ENCODE measurements at regions not wholly inside any gene's neighbourhood (a gene's known extent, or its start where the extent isn't known, plus 50 kb on each side); places are given as distances from the start of the nearest gene placed in this dataset.

DNA sequence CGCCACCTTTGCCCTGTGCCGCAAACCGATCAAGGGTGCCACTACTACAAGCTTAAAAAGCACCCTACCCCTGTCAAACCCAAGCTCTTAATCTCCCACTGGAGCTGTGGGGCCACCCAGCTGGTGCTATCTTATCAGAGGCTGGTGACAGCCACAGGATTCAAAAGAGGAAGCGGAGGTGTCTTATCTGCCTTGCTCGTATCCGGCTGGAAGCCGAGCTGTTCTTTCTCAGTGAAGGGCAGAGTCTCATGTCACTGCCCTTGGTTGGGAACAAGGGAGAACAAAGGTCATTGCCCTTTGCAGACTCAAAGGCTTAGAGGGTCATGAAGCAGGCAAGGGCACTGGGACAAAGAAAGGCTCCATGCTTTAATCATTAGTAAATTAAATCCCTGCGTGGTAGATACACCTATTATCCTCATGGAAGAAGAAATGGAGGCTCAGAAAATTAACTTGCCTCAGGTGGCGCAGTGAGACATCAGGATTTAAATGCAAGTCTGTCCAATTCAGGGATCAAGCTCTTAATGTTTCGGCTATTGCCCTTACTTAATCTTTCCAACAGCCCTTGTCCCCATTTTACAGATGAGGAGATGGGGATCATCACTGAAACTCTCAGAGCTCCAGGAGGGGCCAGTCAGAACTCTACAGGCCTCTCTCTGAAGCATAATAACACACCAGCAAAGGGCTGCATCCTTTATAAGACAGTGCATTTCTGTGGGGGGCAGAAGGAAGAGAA, 360.0 kb upstream of the PROK2 start:
- Mint-ChIP-seq H3K9me3 (ENCODE audit: unreplicated experiment) (peaks cover 12% of the 10 kb centered on the region), H3K36me3 (ENCODE audit: low read depth, unreplicated experiment) (peaks cover 4% of the 10 kb centered on the region), H3K4me3 (ENCODE audit: unreplicated experiment) (no peak overlapping the region), H3K27ac (ENCODE audit: unreplicated experiment) (peak overlapping the region; percentile 72), H3K27me3 (ENCODE audit: low read depth, unreplicated experiment) (peaks cover 5% of the 10 kb centered on the region), H3K4me1 (ENCODE audit: low read depth, unreplicated experiment) (peaks cover 16% of the 10 kb centered on the region)
- Histone ChIP-seq H2AFZ (ENCODE audit: low read depth, low read length) (no peak overlapping the region), H3K36me3 (ENCODE audit: insufficient read depth, low read length) (no peaks in the 10 kb centered on the region), H3K27ac (ENCODE audit: low read depth, low read length) (no peak overlapping the region), H3K27me3 (ENCODE audit: insufficient read depth, low read length) (peaks cover 4% of the 10 kb centered on the region), H3K79me2 (ENCODE audit: insufficient read depth, low read length) (no peaks in the 10 kb centered on the region), H3K9ac (ENCODE audit: low read length) (peak overlapping the region; percentile 51), H3K9me3 (ENCODE audit: insufficient read depth, low read depth, low read length) (no peaks in the 10 kb centered on the region), H3K4me3 (ENCODE audit: insufficient read depth, low read depth, low read length) (no peak overlapping the region), H4K20me1 (ENCODE audit: insufficient read depth, low read length) (no peaks in the 10 kb centered on the region), H3K4me2 (ENCODE audit: low read length) (peak overlapping the region; percentile 16), H3K4me1 (ENCODE audit: insufficient read depth, low read length) (peaks cover 15% of the 10 kb centered on the region)
- TF ChIP-seq EZH2 (IDR thresholded peaks at IDR 0.05; ENCODE audit: insufficient read depth, low read length): no peak
- TF ChIP-seq, protein P1, sequence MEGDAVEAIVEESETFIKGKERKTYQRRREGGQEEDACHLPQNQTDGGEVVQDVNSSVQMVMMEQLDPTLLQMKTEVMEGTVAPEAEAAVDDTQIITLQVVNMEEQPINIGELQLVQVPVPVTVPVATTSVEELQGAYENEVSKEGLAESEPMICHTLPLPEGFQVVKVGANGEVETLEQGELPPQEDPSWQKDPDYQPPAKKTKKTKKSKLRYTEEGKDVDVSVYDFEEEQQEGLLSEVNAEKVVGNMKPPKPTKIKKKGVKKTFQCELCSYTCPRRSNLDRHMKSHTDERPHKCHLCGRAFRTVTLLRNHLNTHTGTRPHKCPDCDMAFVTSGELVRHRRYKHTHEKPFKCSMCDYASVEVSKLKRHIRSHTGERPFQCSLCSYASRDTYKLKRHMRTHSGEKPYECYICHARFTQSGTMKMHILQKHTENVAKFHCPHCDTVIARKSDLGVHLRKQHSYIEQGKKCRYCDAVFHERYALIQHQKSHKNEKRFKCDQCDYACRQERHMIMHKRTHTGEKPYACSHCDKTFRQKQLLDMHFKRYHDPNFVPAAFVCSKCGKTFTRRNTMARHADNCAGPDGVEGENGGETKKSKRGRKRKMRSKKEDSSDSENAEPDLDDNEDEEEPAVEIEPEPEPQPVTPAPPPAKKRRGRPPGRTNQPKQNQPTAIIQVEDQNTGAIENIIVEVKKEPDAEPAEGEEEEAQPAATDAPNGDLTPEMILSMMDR (IDR thresholded peaks at IDR 0.05; ENCODE audit: insufficient read depth, low read depth, low read length): no peak
- FAIRE-seq: no peak
- no peak for DNase-seq (ENCODE audit: low read depth)

DNA sequence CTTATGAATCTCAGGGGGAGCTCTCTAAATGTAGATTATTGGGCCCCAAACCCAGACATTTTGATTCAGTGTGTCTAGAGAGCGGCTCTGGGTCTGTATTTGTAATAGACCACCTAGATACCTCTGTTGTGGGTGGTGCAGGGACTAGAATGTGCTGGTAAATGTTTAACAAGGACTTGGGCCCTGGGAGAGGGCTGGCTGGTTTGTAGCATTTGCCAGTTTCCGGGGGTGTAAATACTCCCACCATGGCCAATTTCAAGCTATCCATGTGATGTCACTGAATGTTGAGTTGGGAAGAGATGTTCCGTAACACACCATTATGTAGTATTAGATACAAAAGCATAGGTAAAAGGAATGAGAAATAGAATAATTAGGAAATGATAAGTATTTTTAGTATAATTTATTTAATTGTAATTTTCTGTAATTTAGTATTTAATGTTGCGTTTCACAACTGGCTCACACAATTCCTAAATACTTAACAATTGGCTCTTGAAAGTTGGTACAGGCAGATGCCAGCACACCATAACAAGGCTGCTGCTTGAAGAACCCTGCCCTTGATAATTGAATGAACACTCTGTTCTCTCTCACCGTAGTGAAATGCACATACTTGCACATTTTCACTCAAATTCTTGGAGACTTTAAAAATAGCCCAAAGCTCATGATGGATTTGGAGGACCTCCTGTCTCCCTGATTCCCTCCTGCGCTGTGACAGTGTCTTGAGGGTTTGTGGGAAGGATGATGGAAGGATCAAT, 359.2 kb upstream of the PROK2 start:
- H4K20me1 ChIP-seq (ENCODE audit: insufficient read depth, low read length): no peaks in the 10 kb centered on the region
- H3K4me3 Mint-ChIP-seq (ENCODE audit: unreplicated experiment): no peak overlapping the region
- no peak overlapping the region for H3K9ac ChIP-seq (ENCODE audit: low read length)
- no peak overlapping the region for H2AFZ ChIP-seq (ENCODE audit: low read depth, low read length)
- H3K9me3 Mint-ChIP-seq (ENCODE audit: unreplicated experiment): peaks cover 10% of the 10 kb centered on the region
- no peak for FAIRE-seq
- peaks cover 4% of the 10 kb centered on the region for H3K27me3 ChIP-seq (ENCODE audit: insufficient read depth, low read length)
- no peak for DNase-seq (ENCODE audit: low read depth)
- H3K36me3 Mint-ChIP-seq (ENCODE audit: low read depth, unreplicated experiment): peaks cover 4% of the 10 kb centered on the region
- no peaks in the 10 kb centered on the region for H3K36me3 ChIP-seq (ENCODE audit: insufficient read depth, low read length)
- H3K27ac Mint-ChIP-seq (ENCODE audit: unreplicated experiment): peak overlapping the region; percentile 30
- peaks cover 15% of the 10 kb centered on the region for H3K4me1 ChIP-seq (ENCODE audit: insufficient read depth, low read length)
- H3K4me2 ChIP-seq (ENCODE audit: low read length): no peak overlapping the region
- TF ChIP-seq, protein P1 (IDR thresholded peaks at IDR 0.05; ENCODE audit: insufficient read depth, low read depth, low read length): no peak
- no peak for TF ChIP-seq EZH2 (IDR thresholded peaks at IDR 0.05; ENCODE audit: insufficient read depth, low read length)
- H3K9me3 ChIP-seq (ENCODE audit: insufficient read depth, low read depth, low read length): no peaks in the 10 kb centered on the region
- peaks cover 5% of the 10 kb centered on the region for H3K27me3 Mint-ChIP-seq (ENCODE audit: low read depth, unreplicated experiment)
- H3K27ac ChIP-seq (ENCODE audit: low read depth, low read length): no peak overlapping the region
- no peak overlapping the region for H3K4me3 ChIP-seq (ENCODE audit: insufficient read depth, low read depth, low read length)
- no peaks in the 10 kb centered on the region for H3K79me2 ChIP-seq (ENCODE audit: insufficient read depth, low read length)
- H3K4me1 Mint-ChIP-seq (ENCODE audit: low read depth, unreplicated experiment): peaks cover 16% of the 10 kb centered on the region

All from astrocyte (in vitro differentiated cells and primary cell).